Endothelial cell of umbilical vein (primary cell): ENCODE measurements at regions not wholly inside any gene's neighbourhood (a gene's known extent, or its start where the extent isn't known, plus 50 kb on each side); places are given as distances from the start of the nearest gene placed in this dataset.

Experiments used
- BruUV-seq: library from RNA; stranded (reverse); fragments of 400-500 nt; replicated peaks from 2 replicates; lab custom pipeline; 2021; lab: Mats Ljungman, UMichigan
- CTCF ChIA-PET: fragments of 300-600, 350-600 bp; sonication (Branson Sonifier 250); formaldehyde crosslinking; loops from one replicate; lab custom pipeline; 2021; ENCODE audit warnings: antibody characterized with exemption, inconsistent platforms; lab: Charles Lee
- POLR2A ChIA-PET: fragments of 300-600, 350-600 bp; sonication (Branson Sonifier 250); formaldehyde crosslinking; loops from one replicate; lab custom pipeline; 2021; ENCODE audit warnings: antibody characterized with exemption, inconsistent platforms; lab: Charles Lee
- DNase-seq: peaks from one replicate; pipeline ENCODE4 v3.0.0-alpha.2; 2011; ENCODE audit warnings: low read depth, low spot score
- FAIRE-seq: peaks from 2 replicates; lab custom pipeline; 2011; peaks lifted over from hg19 to GRCh38; lab: Jason Lieb, UNC
- H2AFZ ChIP-seq: 2 replicates; pipeline ENCODE4 v1.6.0; 2012; ENCODE audit warnings: low read depth, low read length, control low read depth, inconsistent platforms
- H3K27ac ChIP-seq: 2 replicates; pipeline ENCODE4 v1.5.1; 2011; ENCODE audit warnings: low read depth, mild to moderate bottlenecking, control low read depth, low read length, moderate library complexity; ENCODE audit not compliant: insufficient read depth
- H3K27me3 ChIP-seq, 2 experiments: 2 replicates each; pipeline versions ENCODE4 v1.6.0 to v1.6.1; 2011; ENCODE audit warnings: low read length in 2 of 2, mixed read lengths in 1 of 2; ENCODE audit not compliant: control insufficient read depth in 2 of 2, insufficient read depth in 2 of 2
- H3K36me3 ChIP-seq, 2 experiments: 2 replicates in 1 of 2; 3 replicates in 1 of 2; pipeline ENCODE4 v1.5.1; 2011; ENCODE audit warnings: low read length in 2 of 2, mild to moderate bottlenecking in 1 of 2, moderate library complexity in 1 of 2; ENCODE audit not compliant: control insufficient read depth in 2 of 2, insufficient read depth in 2 of 2; ENCODE audit errors: extremely low read depth in 1 of 2
- H3K4me1 ChIP-seq: 3 replicates; pipeline ENCODE4 v1.5.1; 2011; ENCODE audit warnings: mild to moderate bottlenecking, low read length; ENCODE audit not compliant: control insufficient read depth, insufficient read depth; ENCODE audit errors: extremely low read depth
- H3K4me2 ChIP-seq: 2 replicates; pipeline ENCODE4 v1.6.1; 2011; ENCODE audit warnings: low read length, control low read depth, mixed read lengths; ENCODE audit not compliant: insufficient read depth
- H3K4me3 ChIP-seq, 3 experiments: fragments of 200-600 bp in 1 of 3; sonication (generic), shearing (Covaris generic) in 1 of 3; replicated peaks in 1 of 3; 2 replicates each; pipeline ENCODE4 v1.5.1; 2011 to 2016; ENCODE audit warnings: control low read depth in 3 of 3, low read length in 3 of 3, mild to moderate bottlenecking in 2 of 3, inconsistent platforms in 1 of 3, low read depth in 1 of 3, moderate library complexity in 1 of 3; ENCODE audit not compliant: insufficient read depth in 1 of 3
- H3K79me2 ChIP-seq: 2 replicates; pipeline ENCODE4 v1.6.0; 2012; ENCODE audit warnings: low read length, inconsistent platforms; ENCODE audit not compliant: control insufficient read depth, insufficient read depth
- H3K9ac ChIP-seq: replicated peaks from 2 replicates; pipeline ENCODE3; 2011; ENCODE audit warnings: low read length, control low read depth; ENCODE audit not compliant: insufficient read depth; ENCODE audit errors: extremely low read depth
- H3K9me1 ChIP-seq: replicated peaks from 3 replicates; pipeline ENCODE4 v1.6.0; 2011; ENCODE audit warnings: mild to moderate bottlenecking, low read length; ENCODE audit not compliant: control insufficient read depth, insufficient read depth; ENCODE audit errors: extremely low read depth
- H3K9me3 ChIP-seq: replicated peaks from 2 replicates; pipeline ENCODE4 v1.5.1; 2012; ENCODE audit warnings: low read length, inconsistent platforms; ENCODE audit not compliant: control insufficient read depth, insufficient read depth
- H4K20me1 ChIP-seq: replicated peaks from 2 replicates; pipeline ENCODE3; 2011; ENCODE audit warnings: mild to moderate bottlenecking, low read length; ENCODE audit not compliant: control insufficient read depth, insufficient read depth; ENCODE audit errors: extremely low read depth
- EZH2 ChIP-seq: IDR thresholded peaks from 2 replicates; pipeline ENCODE4 v1.6.1; 2012; ENCODE audit warnings: borderline replicate concordance, low read depth, mild to moderate bottlenecking, moderate library complexity, low read length, inconsistent platforms; ENCODE audit not compliant: severe bottlenecking
- FOS ChIP-seq: IDR thresholded peaks from 2 replicates; pipeline ENCODE4 v1.6.1; 2011; ENCODE audit warnings: mild to moderate bottlenecking, low read length, moderate library complexity, borderline replicate concordance; ENCODE audit not compliant: insufficient read depth
- GATA2 ChIP-seq: IDR thresholded peaks from 2 replicates; pipeline ENCODE4 v1.7.0; 2011; ENCODE audit warnings: low read depth, mild to moderate bottlenecking, moderate library complexity, mixed read lengths, low read length; ENCODE audit not compliant: insufficient read length, insufficient read depth
- JUN ChIP-seq: IDR thresholded peaks from 2 replicates; pipeline ENCODE4 v1.6.1; 2011; ENCODE audit warnings: borderline replicate concordance, low read depth; ENCODE audit not compliant: insufficient read length, insufficient read depth
- MYC ChIP-seq: IDR thresholded peaks from one replicate; pipeline ENCODE4 v1.6.1; 2011; ENCODE audit warnings: mild to moderate bottlenecking, low read depth, low read length
- POLR2A ChIP-seq: IDR thresholded peaks from 2 replicates; pipeline ENCODE4 v1.6.1; 2012; ENCODE audit warnings: low read depth, mild to moderate bottlenecking, control low read depth, low read length
- POLR2AphosphoS5 ChIP-seq: IDR thresholded peaks from 2 replicates; pipeline ENCODE4 v1.6.1; 2012; ENCODE audit warnings: low read depth, mild to moderate bottlenecking, control low read depth, low read length, moderate library complexity; ENCODE audit not compliant: insufficient read depth
- dilution Hi-C: fragments of 300-500 bp; cut with MboI; formaldehyde crosslinking; loops from one replicate; pipeline ENCODE4 v1.15.0; 2019; ENCODE audit warnings: low sequenced_read_pairs; ENCODE audit not compliant: extremely low pct_ligation_motif_present
- intact Hi-C: fragments of 100-400 bp; cut with micrococcal nuclease; formaldehyde crosslinking; loops from one replicate; pipeline ENCODE4 v1.10.0; 2022
- TF ChIP-seq, protein P1 (sequence below), 2 donors: IDR thresholded peaks; 1 replicate in 1 of 2; 2 replicates in 1 of 2; pipeline ENCODE4 v1.5.1; 2011; ENCODE audit warnings: low read length in 2 of 2, mild to moderate bottlenecking in 2 of 2, moderate library complexity in 2 of 2, control low read depth in 1 of 2, inconsistent platforms in 1 of 2, low read depth in 1 of 2; ENCODE audit not compliant: insufficient read depth in 1 of 2; ENCODE audit errors: extremely low read depth in 1 of 2
- TF ChIP-seq, protein P2 (sequence below): IDR thresholded peaks from 2 replicates; pipeline ENCODE4 v1.6.1; 2011; ENCODE audit not compliant: insufficient read depth, insufficient read length

- Histone ChIP-seq H3K9me3 (no peaks in the 10 kb centered on the region), H4K20me1 (no peaks in the 10 kb centered on the region), H3K4me1 (no peaks in the 10 kb centered on the region), H3K79me2 (no peaks in the 10 kb centered on the region), H3K27ac (no peak overlapping the region), H3K9ac (no peak overlapping the region), H3K4me2 (no peak overlapping the region), H2AFZ (no peak overlapping the region), H3K4me3 (no peak overlapping the region), H3K9me1 (no peaks in the 10 kb centered on the region), H3K36me3 (no peaks in the 10 kb centered on the region), H3K27me3 (peaks cover 0 to 4% of the 10 kb centered on the region in 2 experiments)
- ChIA-PET CTCF (interaction anchor here (2.8 to 6.0 kb wide), 2 partner anchors 18 to 123 kb away, joined by 9 to 350 read pairs; no protein-coding TSS in a partner anchor), POLR2A (no interaction called here)
- dilution Hi-C loops (no loop called here), intact Hi-C loops (no loop called here)
- TF ChIP-seq POLR2A = no peak
- TF ChIP-seq, protein P1, sequence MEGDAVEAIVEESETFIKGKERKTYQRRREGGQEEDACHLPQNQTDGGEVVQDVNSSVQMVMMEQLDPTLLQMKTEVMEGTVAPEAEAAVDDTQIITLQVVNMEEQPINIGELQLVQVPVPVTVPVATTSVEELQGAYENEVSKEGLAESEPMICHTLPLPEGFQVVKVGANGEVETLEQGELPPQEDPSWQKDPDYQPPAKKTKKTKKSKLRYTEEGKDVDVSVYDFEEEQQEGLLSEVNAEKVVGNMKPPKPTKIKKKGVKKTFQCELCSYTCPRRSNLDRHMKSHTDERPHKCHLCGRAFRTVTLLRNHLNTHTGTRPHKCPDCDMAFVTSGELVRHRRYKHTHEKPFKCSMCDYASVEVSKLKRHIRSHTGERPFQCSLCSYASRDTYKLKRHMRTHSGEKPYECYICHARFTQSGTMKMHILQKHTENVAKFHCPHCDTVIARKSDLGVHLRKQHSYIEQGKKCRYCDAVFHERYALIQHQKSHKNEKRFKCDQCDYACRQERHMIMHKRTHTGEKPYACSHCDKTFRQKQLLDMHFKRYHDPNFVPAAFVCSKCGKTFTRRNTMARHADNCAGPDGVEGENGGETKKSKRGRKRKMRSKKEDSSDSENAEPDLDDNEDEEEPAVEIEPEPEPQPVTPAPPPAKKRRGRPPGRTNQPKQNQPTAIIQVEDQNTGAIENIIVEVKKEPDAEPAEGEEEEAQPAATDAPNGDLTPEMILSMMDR (IDR thresholded peaks at IDR 0.05; ENCODE audit: extremely low read depth in 1 of 2, insufficient read depth in 1 of 2, low read depth in 1 of 2, low read length in 2 of 2) = no peak
- TF ChIP-seq, protein P2, sequence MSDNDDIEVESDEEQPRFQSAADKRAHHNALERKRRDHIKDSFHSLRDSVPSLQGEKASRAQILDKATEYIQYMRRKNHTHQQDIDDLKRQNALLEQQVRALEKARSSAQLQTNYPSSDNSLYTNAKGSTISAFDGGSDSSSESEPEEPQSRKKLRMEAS = no peak
- TF ChIP-seq POLR2AphosphoS5 = no peak
- TF ChIP-seq EZH2 = no peak
- TF ChIP-seq JUN = no peak
- TF ChIP-seq FOS = no peak
- no peak for TF ChIP-seq MYC
- TF ChIP-seq GATA2 = no peak
- DNase-seq (no peak), FAIRE-seq (no peak)
- no TSS peak for BruUV-seq
Measured at GRCh38 chr11:116518141-116518540, 254.6 kb downstream of the BUD13 start.
